SK-N-SH (cell line): ENCODE measurements at regions not wholly inside any gene's neighbourhood (a gene's known extent, or its start where the extent isn't known, plus 50 kb on each side); places are given as distances from the start of the nearest gene placed in this dataset.
"Not testable (repeated sequence)": the region's sequence is repeated elsewhere in the genome, so short reads cannot be mapped to it uniquely, and the experiment has no call there.

ENCODE experiments used
- CHD2 ChIP-seq: fragments of 150-350 bp; IDR thresholded peaks from 2 replicates; pipeline ENCODE4 v1.6.1; 2018; ENCODE audit warnings: low read length; ENCODE audit not compliant: partially characterized antibody
- CTCF ChIP-seq: fragments of 200-600 bp; sonication (generic); IDR thresholded peaks from 2 replicates; pipeline ENCODE4 v1.6.1; 2017; ENCODE audit warnings: antibody characterized with exemption, mild to moderate bottlenecking, moderate library complexity
- ELF1 ChIP-seq: IDR thresholded peaks from 2 replicates; pipeline ENCODE4 v1.4.0; 2012
- EZH2phosphoT487 ChIP-seq: fragments of 200-600 bp; sonication (generic); IDR thresholded peaks from 2 replicates; pipeline ENCODE4 v1.6.1; 2017; ENCODE audit warnings: low read depth, mixed run types, mild to moderate bottlenecking, antibody characterized with exemption, moderate library complexity, borderline replicate concordance
- FOXJ3 ChIP-seq: sonication (generic); formaldehyde crosslinking; IDR thresholded peaks from 2 replicates; pipeline ENCODE4 v1.5.1; 2020; ENCODE audit warnings: mild to moderate bottlenecking, missing genetic modification reagents
- JUND ChIP-seq: IDR thresholded peaks from 2 replicates; pipeline ENCODE4 v1.4.0; 2012
- MXI1 ChIP-seq: IDR thresholded peaks from 2 replicates; pipeline ENCODE4 v1.6.1; 2012; ENCODE audit warnings: mild to moderate bottlenecking, low read depth, low read length, improper control_type of control experiment
- NFIC ChIP-seq: IDR thresholded peaks from 2 replicates; pipeline ENCODE4 v1.4.0; 2012; ENCODE audit warnings: borderline replicate concordance
- POLR2AphosphoS5 ChIP-seq: IDR thresholded peaks from 2 replicates; pipeline ENCODE4 v1.6.1; 2012; ENCODE audit warnings: low read depth, low read length
- REST ChIP-seq: IDR thresholded peaks from 2 replicates; pipeline ENCODE4 v1.6.1; 2012; ENCODE audit warnings: mild to moderate bottlenecking, low read depth, low read length, moderate library complexity
- RFX5 ChIP-seq: IDR thresholded peaks from 2 replicates; pipeline ENCODE4 v1.6.1; 2012; ENCODE audit warnings: mild to moderate bottlenecking, improper control_type of control experiment, low read length
- TEAD4 ChIP-seq: IDR thresholded peaks from 2 replicates; pipeline ENCODE4 v1.4.0; 2012; ENCODE audit warnings: mild to moderate bottlenecking, borderline replicate concordance; ENCODE audit not compliant: insufficient read depth
- USF1 ChIP-seq: IDR thresholded peaks from 2 replicates; pipeline ENCODE4 v1.4.0; 2012; ENCODE audit warnings: low read depth, borderline replicate concordance

- not testable (repeated sequence) for TF ChIP-seq REST; CTCF; JUND; NFIC; ELF1; FOXJ3 (CRISPR knock-in tag); CHD2; RFX5; USF1; EZH2phosphoT487; POLR2AphosphoS5; MXI1; TEAD4
Measured at GRCh38 chr19:40940771-40941170, 50.3 kb upstream of the CYP2B6 start.
